ENCODE measurements at regions not wholly inside any gene's neighbourhood (a gene's known extent, or its start where the extent isn't known, plus 50 kb on each side); places are given as distances from the start of the nearest gene placed in this dataset.

GRCh38 chr4:132059227-132059626 lies 1089.9 kb upstream of the PCDH10 start:
- TF ChIP-seq CTCF (conservative IDR thresholded peaks at IDR 0.05; ENCODE audit: low read depth, low read length): no peak
- TF ChIP-seq EZH2 (IDR thresholded peaks at IDR 0.05; ENCODE audit: borderline replicate concordance, low read depth, low read length, poor library complexity, severe bottlenecking): no peak
- Histone ChIP-seq H3K9me3 (ENCODE audit: low read depth, low read length, poor library complexity, severe bottlenecking) (peaks cover 7% of the 10 kb centered on the region), H3K4me1 (ENCODE audit: insufficient read depth, low read length, poor library complexity, severe bottlenecking) (no peaks in the 10 kb centered on the region), H3K27ac (ENCODE audit: low read depth, low read length, poor library complexity, severe bottlenecking) (no peak overlapping the region), H3K36me3 (ENCODE audit: insufficient read depth, low read length, poor library complexity, severe bottlenecking) (no peaks in the 10 kb centered on the region), H3K27me3 (replicated peaks; ENCODE audit: insufficient read depth, low read depth, low read length, poor library complexity) (no peaks in the 10 kb centered on the region), H3K4me3 (ENCODE audit: low read depth, low read length, poor library complexity, severe bottlenecking) (no peak overlapping the region)
- ChIA-PET CTCF (no interaction called here), POLR2A (ENCODE audit: low non-redundant PET) (no interaction called here)
- BruUV-seq (replicated peaks): no TSS peak
- intact Hi-C loops (cut with micrococcal nuclease; ENCODE audit: unreplicated experiment): no loop called here
- DNase-seq (ENCODE audit: low spot score): no peak

GRCh38 chr4:132062611-132063239 lies 1086.4 kb upstream of the PCDH10 start:
- H3K27me3 ChIP-seq (replicated peaks; ENCODE audit: insufficient read depth, low read depth, low read length, poor library complexity): no peaks in the 10 kb centered on the region
- peaks cover 7% of the 10 kb centered on the region for H3K9me3 ChIP-seq (ENCODE audit: low read depth, low read length, poor library complexity, severe bottlenecking)
- BruUV-seq (replicated peaks): no TSS peak
- no peak overlapping the region for H3K4me3 ChIP-seq (ENCODE audit: low read depth, low read length, poor library complexity, severe bottlenecking)
- no peaks in the 10 kb centered on the region for H3K36me3 ChIP-seq (ENCODE audit: insufficient read depth, low read length, poor library complexity, severe bottlenecking)
- no peaks in the 10 kb centered on the region for H3K4me1 ChIP-seq (ENCODE audit: insufficient read depth, low read length, poor library complexity, severe bottlenecking)
- CTCF ChIA-PET: no interaction called here
- DNase-seq (ENCODE audit: low spot score): no peak
- intact Hi-C loops (cut with micrococcal nuclease; ENCODE audit: unreplicated experiment): no loop called here
- H3K27ac ChIP-seq (ENCODE audit: low read depth, low read length, poor library complexity, severe bottlenecking): no peak overlapping the region
- TF ChIP-seq CTCF (conservative IDR thresholded peaks at IDR 0.05; ENCODE audit: low read depth, low read length): no peak
- POLR2A ChIA-PET (ENCODE audit: low non-redundant PET): no interaction called here

GRCh38 chr4:132063829-132064228 lies 1085.3 kb upstream of the PCDH10 start:
- BruUV-seq (replicated peaks): no TSS peak
- intact Hi-C loops (cut with micrococcal nuclease; ENCODE audit: unreplicated experiment): no loop called here
- POLR2A ChIA-PET (ENCODE audit: low non-redundant PET): no interaction called here
- H3K36me3 ChIP-seq (ENCODE audit: insufficient read depth, low read length, poor library complexity, severe bottlenecking): no peaks in the 10 kb centered on the region
- CTCF ChIA-PET: no interaction called here
- H3K9me3 ChIP-seq (ENCODE audit: low read depth, low read length, poor library complexity, severe bottlenecking): no peaks in the 10 kb centered on the region
- DNase-seq (ENCODE audit: low spot score): peak; percentile 45
- H3K4me3 ChIP-seq (ENCODE audit: low read depth, low read length, poor library complexity, severe bottlenecking): no peak overlapping the region
- H3K27me3 ChIP-seq (replicated peaks; ENCODE audit: insufficient read depth, low read depth, low read length, poor library complexity): no peaks in the 10 kb centered on the region
- no peak overlapping the region for H3K27ac ChIP-seq (ENCODE audit: low read depth, low read length, poor library complexity, severe bottlenecking)
- TF ChIP-seq CTCF (conservative IDR thresholded peaks at IDR 0.05; ENCODE audit: low read depth, low read length): no peak
- TF ChIP-seq EZH2 (IDR thresholded peaks at IDR 0.05; ENCODE audit: borderline replicate concordance, low read depth, low read length, poor library complexity, severe bottlenecking): no peak
- no peaks in the 10 kb centered on the region for H3K4me1 ChIP-seq (ENCODE audit: insufficient read depth, low read length, poor library complexity, severe bottlenecking)
